HG02759 (cell line): ENCODE measurements at regions not wholly inside any gene's neighbourhood (a gene's known extent, or its start where the extent isn't known, plus 50 kb on each side); places are given as distances from the start of the nearest gene placed in this dataset.

Experiments used
- ATAC-seq: cut with Tn5 transposase; IDR thresholded peaks from one replicate; pipeline ENCODE4 v1.9.1; 2021; ENCODE audit warnings: mild to moderate bottlenecking, moderate library complexity; ENCODE audit not compliant: unreplicated experiment

GRCh38 chr11:92692826-92693546, 276.5 kb upstream of the MTNR1B start:
- no peak for ATAC-seq

- no peak for ATAC-seq
These were observed 273.4 kb upstream of the MTNR1B start for GRCh38 chr11:92696076-92696475.

GRCh38 chr11:92697461-92698312, 271.8 kb upstream of the MTNR1B start:
- ATAC-seq = no peak

GRCh38 chr11:92698742-92699141, 270.7 kb upstream of the MTNR1B start:
- ATAC-seq = no peak

- no peak for ATAC-seq
These were observed 267.2 kb upstream of the MTNR1B start for GRCh38 chr11:92702037-92702804.

GRCh38 chr11:92702805-92703448, 266.5 kb upstream of the MTNR1B start:
- ATAC-seq = no peak

GRCh38 chr11:92703449-92703830, 266.0 kb upstream of the MTNR1B start:
- ATAC-seq = no peak

GRCh38 chr11:92707173-92707619, 262.3 kb upstream of the MTNR1B start:
- ATAC-seq = no peak

GRCh38 chr11:92707665-92708064, 261.8 kb upstream of the MTNR1B start:
- no peak for ATAC-seq

GRCh38 chr11:92709329-92709728, 260.1 kb upstream of the MTNR1B start:
- ATAC-seq = no peak

- ATAC-seq = no peak
These were observed 257.5 kb upstream of the MTNR1B start for GRCh38 chr11:92711926-92712325.

- ATAC-seq = no peak
These were observed 255.3 kb upstream of the MTNR1B start for GRCh38 chr11:92714111-92714510.

GRCh38 chr11:92717240-92717639, 252.2 kb upstream of the MTNR1B start:
- no peak for ATAC-seq

GRCh38 chr11:92720385-92720784, 249.1 kb upstream of the MTNR1B start:
- no peak for ATAC-seq

GRCh38 chr11:92725352-92725751, 244.1 kb upstream of the MTNR1B start:
- no peak for ATAC-seq

- ATAC-seq = no peak
These were observed 242.3 kb upstream of the MTNR1B start for GRCh38 chr11:92727123-92727522.

GRCh38 chr11:92727769-92728168, 241.7 kb upstream of the MTNR1B start:
- ATAC-seq = no peak

GRCh38 chr11:92728628-92729027, 240.8 kb upstream of the MTNR1B start:
- ATAC-seq = no peak

GRCh38 chr11:92735039-92735438, 234.4 kb upstream of the MTNR1B start:
- ATAC-seq = no peak

GRCh38 chr11:92738276-92738675, 231.2 kb upstream of the MTNR1B start:
- ATAC-seq = no peak

- no peak for ATAC-seq
These were observed 230.4 kb upstream of the MTNR1B start for GRCh38 chr11:92739041-92739440.
